ENCODE measurements at regions not wholly inside any gene's neighbourhood (a gene's known extent, or its start where the extent isn't known, plus 50 kb on each side); places are given as distances from the start of the nearest gene placed in this dataset.

GRCh38 chr6:74956559-74957428, 249.1 kb downstream of the COL12A1 start:
- H3K27ac ChIP-seq (ENCODE audit: low read depth, low read length): no peak overlapping the region
- no peaks in the 10 kb centered on the region for H3K27me3 ChIP-seq (ENCODE audit: control insufficient read depth in 1 of 2, insufficient read depth in 2 of 2, low read length in 2 of 2)
- no peaks in the 10 kb centered on the region for H3K9me3 ChIP-seq (ENCODE audit: control insufficient read depth in 1 of 2, low read length in 2 of 2)
- H3K9ac ChIP-seq (ENCODE audit: low read depth in 1 of 2, low read length in 2 of 2): no peak overlapping the region
- H3K36me3 ChIP-seq (ENCODE audit: control insufficient read depth in 1 of 2, insufficient read depth in 2 of 2, low read length in 2 of 2): no peaks in the 10 kb centered on the region
- H3K4me3 ChIP-seq (ENCODE audit: low read depth in 1 of 2, low read length in 2 of 2): no peak overlapping the region
- no peaks in the 10 kb centered on the region for H3K4me1 ChIP-seq (ENCODE audit: control insufficient read depth in 1 of 2, insufficient read depth in 2 of 2, low read length in 2 of 2)

- Histone ChIP-seq H3K9me3 (ENCODE audit: control insufficient read depth in 1 of 2, low read length in 2 of 2) (no peaks in the 10 kb centered on the region), H3K9ac (ENCODE audit: low read depth in 1 of 2, low read length in 2 of 2) (no peak overlapping the region), H3K4me3 (ENCODE audit: low read depth in 1 of 2, low read length in 2 of 2) (no peak overlapping the region), H3K27me3 (ENCODE audit: control insufficient read depth in 1 of 2, insufficient read depth in 2 of 2, low read length in 2 of 2) (no peaks in the 10 kb centered on the region), H3K27ac (ENCODE audit: low read depth, low read length) (no peak overlapping the region), H3K4me1 (ENCODE audit: control insufficient read depth in 1 of 2, insufficient read depth in 2 of 2, low read length in 2 of 2) (no peaks in the 10 kb centered on the region), H3K36me3 (ENCODE audit: control insufficient read depth in 1 of 2, insufficient read depth in 2 of 2, low read length in 2 of 2) (no peaks in the 10 kb centered on the region)
Measured at GRCh38 chr6:74953708-74954107, 252.1 kb downstream of the COL12A1 start.

- Histone ChIP-seq H3K9me3 (ENCODE audit: control insufficient read depth in 1 of 2, low read length in 2 of 2) (no peaks in the 10 kb centered on the region), H3K27me3 (ENCODE audit: control insufficient read depth in 1 of 2, insufficient read depth in 2 of 2, low read length in 2 of 2) (no peaks in the 10 kb centered on the region), H3K9ac (ENCODE audit: low read depth in 1 of 2, low read length in 2 of 2) (no peak overlapping the region), H3K4me3 (ENCODE audit: low read depth in 1 of 2, low read length in 2 of 2) (no peak overlapping the region), H3K4me1 (ENCODE audit: control insufficient read depth in 1 of 2, insufficient read depth in 2 of 2, low read length in 2 of 2) (no peaks in the 10 kb centered on the region), H3K36me3 (ENCODE audit: control insufficient read depth in 1 of 2, insufficient read depth in 2 of 2, low read length in 2 of 2) (no peaks in the 10 kb centered on the region), H3K27ac (ENCODE audit: low read depth, low read length) (no peak overlapping the region)
Measured at GRCh38 chr6:74946961-74947360, 258.9 kb downstream of the COL12A1 start.

- H3K4me1 ChIP-seq (ENCODE audit: control insufficient read depth in 1 of 2, insufficient read depth in 2 of 2, low read length in 2 of 2): no peaks in the 10 kb centered on the region
- no peak overlapping the region for H3K27ac ChIP-seq (ENCODE audit: low read depth, low read length)
Measured at GRCh38 chr6:74942130-74942529, 263.7 kb downstream of the COL12A1 start.

DNA sequence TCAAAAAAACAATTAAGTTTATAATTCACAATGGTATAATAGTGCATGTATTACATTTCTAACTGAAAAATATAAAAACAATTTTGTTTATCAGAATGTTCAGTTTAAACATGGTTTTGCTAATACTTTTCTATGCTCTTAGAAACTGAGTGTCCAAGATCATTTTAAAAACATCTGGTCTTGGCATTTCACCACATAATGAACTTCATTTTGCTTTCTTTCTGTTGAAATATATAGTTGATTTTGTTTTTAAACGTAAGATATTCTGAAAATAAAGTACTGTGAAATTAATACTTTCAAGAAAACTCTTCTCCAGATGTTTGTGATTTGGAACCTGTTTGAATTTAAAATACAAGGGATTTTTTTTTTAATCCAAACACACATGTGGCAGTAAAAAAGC, 264.4 kb downstream of the COL12A1 start:
- Histone ChIP-seq H3K27ac (ENCODE audit: low read depth, low read length) (no peak overlapping the region), H3K36me3 (ENCODE audit: control insufficient read depth in 1 of 2, insufficient read depth in 2 of 2, low read length in 2 of 2) (no peaks in the 10 kb centered on the region), H3K4me3 (ENCODE audit: low read depth in 1 of 2, low read length in 2 of 2) (no peak overlapping the region), H3K4me1 (ENCODE audit: control insufficient read depth in 1 of 2, insufficient read depth in 2 of 2, low read length in 2 of 2) (no peaks in the 10 kb centered on the region), H3K9me3 (ENCODE audit: control insufficient read depth in 1 of 2, low read length in 2 of 2) (no peaks in the 10 kb centered on the region), H3K27me3 (ENCODE audit: control insufficient read depth in 1 of 2, insufficient read depth in 2 of 2, low read length in 2 of 2) (no peaks in the 10 kb centered on the region), H3K9ac (ENCODE audit: low read depth in 1 of 2, low read length in 2 of 2) (no peak overlapping the region)

More at GRCh38 chr6:74942130-74942529, 263.7 kb downstream of the COL12A1 start:
- no peaks in the 10 kb centered on the region for H3K36me3 ChIP-seq (ENCODE audit: control insufficient read depth in 1 of 2, insufficient read depth in 2 of 2, low read length in 2 of 2)
- no peak overlapping the region for H3K4me3 ChIP-seq (ENCODE audit: low read depth in 1 of 2, low read length in 2 of 2)
- no peaks in the 10 kb centered on the region for H3K27me3 ChIP-seq (ENCODE audit: control insufficient read depth in 1 of 2, insufficient read depth in 2 of 2, low read length in 2 of 2)
- H3K9me3 ChIP-seq (ENCODE audit: control insufficient read depth in 1 of 2, low read length in 2 of 2): no peaks in the 10 kb centered on the region
- H3K9ac ChIP-seq (ENCODE audit: low read depth in 1 of 2, low read length in 2 of 2): no peak overlapping the region

- Histone ChIP-seq H3K4me3 (ENCODE audit: low read depth in 1 of 2, low read length in 2 of 2) (no peak overlapping the region), H3K36me3 (ENCODE audit: control insufficient read depth in 1 of 2, insufficient read depth in 2 of 2, low read length in 2 of 2) (no peaks in the 10 kb centered on the region), H3K9ac (ENCODE audit: low read depth in 1 of 2, low read length in 2 of 2) (no peak overlapping the region), H3K4me1 (ENCODE audit: control insufficient read depth in 1 of 2, insufficient read depth in 2 of 2, low read length in 2 of 2) (no peaks in the 10 kb centered on the region), H3K27me3 (ENCODE audit: control insufficient read depth in 1 of 2, insufficient read depth in 2 of 2, low read length in 2 of 2) (no peaks in the 10 kb centered on the region), H3K27ac (ENCODE audit: low read depth, low read length) (no peak overlapping the region), H3K9me3 (ENCODE audit: control insufficient read depth in 1 of 2, low read length in 2 of 2) (no peaks in the 10 kb centered on the region)
Measured at GRCh38 chr6:74939721-74940620, 265.9 kb downstream of the COL12A1 start.

GRCh38 chr6:74939151-74939708, 266.6 kb downstream of the COL12A1 start:
- H3K9me3 ChIP-seq (ENCODE audit: control insufficient read depth in 1 of 2, low read length in 2 of 2): no peaks in the 10 kb centered on the region
- H3K27me3 ChIP-seq (ENCODE audit: control insufficient read depth in 1 of 2, insufficient read depth in 2 of 2, low read length in 2 of 2): no peaks in the 10 kb centered on the region
- no peaks in the 10 kb centered on the region for H3K36me3 ChIP-seq (ENCODE audit: control insufficient read depth in 1 of 2, insufficient read depth in 2 of 2, low read length in 2 of 2)
- no peak overlapping the region for H3K27ac ChIP-seq (ENCODE audit: low read depth, low read length)
- no peak overlapping the region for H3K4me3 ChIP-seq (ENCODE audit: low read depth in 1 of 2, low read length in 2 of 2)
- no peak overlapping the region for H3K9ac ChIP-seq (ENCODE audit: low read depth in 1 of 2, low read length in 2 of 2)
- H3K4me1 ChIP-seq (ENCODE audit: control insufficient read depth in 1 of 2, insufficient read depth in 2 of 2, low read length in 2 of 2): no peaks in the 10 kb centered on the region

- H3K36me3 ChIP-seq (ENCODE audit: control insufficient read depth in 1 of 2, insufficient read depth in 2 of 2, low read length in 2 of 2): no peaks in the 10 kb centered on the region
- no peaks in the 10 kb centered on the region for H3K4me1 ChIP-seq (ENCODE audit: control insufficient read depth in 1 of 2, insufficient read depth in 2 of 2, low read length in 2 of 2)
- H3K4me3 ChIP-seq (ENCODE audit: low read depth in 1 of 2, low read length in 2 of 2): no peak overlapping the region
- no peak overlapping the region for H3K27ac ChIP-seq (ENCODE audit: low read depth, low read length)
- H3K9ac ChIP-seq (ENCODE audit: low read depth in 1 of 2, low read length in 2 of 2): no peak overlapping the region
- H3K27me3 ChIP-seq (ENCODE audit: control insufficient read depth in 1 of 2, insufficient read depth in 2 of 2, low read length in 2 of 2): no peaks in the 10 kb centered on the region
- no peaks in the 10 kb centered on the region for H3K9me3 ChIP-seq (ENCODE audit: control insufficient read depth in 1 of 2, low read length in 2 of 2)
Measured at GRCh38 chr6:74937936-74938335, 267.9 kb downstream of the COL12A1 start.

GRCh38 chr6:74936886-74937285, 269.0 kb downstream of the COL12A1 start:
- H3K4me3 ChIP-seq (ENCODE audit: low read depth in 1 of 2, low read length in 2 of 2): no peak overlapping the region
- H3K9ac ChIP-seq (ENCODE audit: low read depth in 1 of 2, low read length in 2 of 2): no peak overlapping the region
- H3K4me1 ChIP-seq (ENCODE audit: control insufficient read depth in 1 of 2, insufficient read depth in 2 of 2, low read length in 2 of 2): no peaks in the 10 kb centered on the region
- H3K27ac ChIP-seq (ENCODE audit: low read depth, low read length): no peak overlapping the region
- no peaks in the 10 kb centered on the region for H3K27me3 ChIP-seq (ENCODE audit: control insufficient read depth in 1 of 2, insufficient read depth in 2 of 2, low read length in 2 of 2)
- H3K9me3 ChIP-seq (ENCODE audit: control insufficient read depth in 1 of 2, low read length in 2 of 2): no peaks in the 10 kb centered on the region
- H3K36me3 ChIP-seq (ENCODE audit: control insufficient read depth in 1 of 2, insufficient read depth in 2 of 2, low read length in 2 of 2): no peaks in the 10 kb centered on the region
